Cardiac fibroblast (primary cell): ENCODE measurements at regions not wholly inside any gene's neighbourhood (a gene's known extent, or its start where the extent isn't known, plus 50 kb on each side); places are given as distances from the start of the nearest gene placed in this dataset.
A peak's percentile ranks its signal among the peaks of the same experiment; 100 is the strongest.
"Not testable (repeated sequence)": the region's sequence is repeated elsewhere in the genome, so short reads cannot be mapped to it uniquely, and the experiment has no call there.

ENCODE experiments used
- DNase-seq, 2 donors: peaks; one replicate each; pipeline versions ENCODE4 v3.0.0 to v3.0.0-alpha.2; 2010; ENCODE audit warnings: low read depth in 2 of 2
- H3K4me3 ChIP-seq, 2 donors: replicated peaks in 1 of 2; 1 replicate in 1 of 2; 2 replicates in 1 of 2; pipeline ENCODE4 v1.5.1; 2011; ENCODE audit warnings: low read depth in 2 of 2, low read length in 2 of 2, mild to moderate bottlenecking in 2 of 2, moderate library complexity in 1 of 2
- CTCF ChIP-seq: IDR thresholded peaks from one replicate; pipeline ENCODE4 v1.5.1; 2011; ENCODE audit warnings: low read depth, mild to moderate bottlenecking, low read length, inconsistent platforms

DNA sequence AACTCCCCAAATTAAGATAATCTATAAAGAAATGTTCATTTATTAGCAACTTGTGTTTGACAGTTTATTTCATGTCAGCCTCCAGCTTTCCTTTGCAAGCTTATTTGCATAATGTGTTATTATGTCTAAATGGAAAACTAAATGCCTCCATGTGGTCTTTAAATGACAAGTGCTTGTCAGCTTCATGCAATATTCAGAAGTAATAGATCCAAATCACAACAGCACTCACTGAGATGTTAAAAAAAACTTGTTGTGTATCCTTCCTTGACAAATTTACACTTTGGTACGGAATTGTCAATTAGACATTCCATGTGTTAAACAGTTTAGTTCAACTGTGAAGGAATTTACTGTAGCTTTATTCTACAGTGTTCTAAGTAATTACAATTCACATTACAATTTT lies 124.4 kb upstream of the PTBP2 start:
- no peak for TF ChIP-seq CTCF
- no peak overlapping the region for H3K4me3 ChIP-seq
- no peak for DNase-seq

DNA sequence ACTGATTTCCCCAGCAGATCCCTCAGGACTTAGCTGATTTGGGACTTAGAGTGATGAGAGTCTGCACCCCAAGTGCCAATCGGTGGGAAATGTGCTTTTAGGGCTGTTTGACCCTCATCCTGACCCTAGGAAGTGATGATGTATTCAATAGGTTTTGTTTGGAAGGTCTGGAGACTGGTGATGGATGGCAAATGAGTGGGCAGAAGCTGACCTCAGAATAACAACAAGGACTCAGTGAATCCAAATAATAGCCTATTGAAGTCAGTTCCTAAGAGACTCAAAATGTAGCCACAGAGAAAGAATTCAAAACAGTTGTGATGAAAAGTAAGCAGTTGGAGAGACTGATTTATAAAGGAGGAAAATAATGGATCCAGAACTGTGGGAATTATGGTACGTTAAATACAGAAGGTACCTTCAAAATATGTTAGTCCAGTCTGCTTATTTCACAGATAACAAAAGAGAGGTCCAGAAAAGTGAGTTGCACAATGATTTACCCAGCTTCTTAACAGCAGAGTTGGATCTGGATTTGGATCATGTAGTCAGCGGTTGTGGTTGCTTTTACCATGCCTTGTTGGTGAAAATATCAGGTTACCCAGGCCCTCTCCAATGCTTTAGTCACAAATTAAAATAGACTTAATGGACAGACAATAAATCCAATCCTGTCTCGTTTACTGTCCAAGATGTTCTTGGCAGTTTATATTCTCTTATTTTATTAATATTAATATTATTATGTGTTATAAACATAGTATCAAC lies 123.0 kb upstream of the PTBP2 start:
- DNase-seq, result peak; percentile 5 to 8
- H3K4me3 ChIP-seq, result no peak overlapping the region
- TF ChIP-seq CTCF, result no peak

DNA sequence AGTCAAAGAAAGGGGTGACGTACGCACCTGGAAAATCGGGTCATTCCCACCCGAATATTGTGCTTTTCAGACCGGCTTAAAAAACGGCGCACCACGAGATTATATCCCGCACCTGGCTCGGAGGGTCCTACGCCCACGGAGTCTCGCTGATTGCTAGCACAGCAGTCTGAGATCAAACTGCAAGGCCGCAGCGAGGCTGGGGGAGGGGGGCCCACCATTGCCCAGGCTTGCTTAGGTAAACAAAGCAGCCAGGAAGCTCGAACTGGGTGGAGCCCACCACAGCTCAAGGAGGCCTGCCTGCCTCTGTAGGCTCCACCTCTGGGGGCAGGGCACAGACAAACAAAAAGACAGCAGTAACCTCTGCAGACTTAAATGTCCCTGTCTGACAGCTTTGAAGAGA lies 117.0 kb upstream of the PTBP2 start:
- DNase-seq, H3K4me3 ChIP-seq: not testable (repeated sequence)

DNA sequence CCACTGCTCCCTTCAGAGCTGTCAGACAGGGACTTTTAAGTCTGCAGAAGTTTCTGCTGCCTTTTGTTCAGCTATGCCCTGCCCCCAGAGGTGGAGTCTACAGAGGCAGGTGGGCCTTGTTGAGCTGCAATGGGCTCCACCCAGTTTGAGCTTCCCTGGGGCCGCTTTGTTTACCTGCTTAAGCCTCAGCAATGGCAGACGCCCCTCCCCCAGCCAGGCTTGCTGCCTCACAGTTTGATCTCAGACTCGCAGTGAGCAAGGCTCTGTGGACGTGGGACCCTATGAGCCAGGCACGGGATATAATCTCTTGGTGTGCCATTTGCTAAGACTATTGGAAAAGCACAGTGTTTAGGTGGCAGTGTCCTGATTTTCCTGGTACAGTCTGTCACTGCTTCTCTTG lies 104.2 kb upstream of the PTBP2 start:
- DNase-seq, H3K4me3 ChIP-seq: not testable (repeated sequence)

GRCh38 chr1:96632045-96632664 lies 89.4 kb upstream of the PTBP2 start:
- no peak overlapping the region for H3K4me3 ChIP-seq
- no peak for DNase-seq
- no peak for TF ChIP-seq CTCF

GRCh38 chr1:96633695-96634094 lies 87.9 kb upstream of the PTBP2 start:
- no peak for TF ChIP-seq CTCF
- no peak overlapping the region for H3K4me3 ChIP-seq
- DNase-seq, result no peak

- no peak overlapping the region for H3K4me3 ChIP-seq
- peak in 1 of 2 donors; percentile 10 for DNase-seq
- no peak for TF ChIP-seq CTCF
These were observed 86.7 kb upstream of the PTBP2 start for GRCh38 chr1:96634883-96635282.

GRCh38 chr1:96641282-96641681 lies 80.3 kb upstream of the PTBP2 start:
- no peak overlapping the region for H3K4me3 ChIP-seq
- TF ChIP-seq CTCF, result no peak
- DNase-seq, result peak; percentile 50 to 67
